Forelimb muscle (tissue), 1 donor: ENCODE measurements at regions not wholly inside any gene's neighbourhood (a gene's known extent, or its start where the extent isn't known, plus 50 kb on each side); places are given as distances from the start of the nearest gene placed in this dataset.

Experiments used
- DNase-seq: peaks from one replicate; pipeline ENCODE4 v3.0.0-alpha.2; 2013; ENCODE audit warnings: low read depth

GRCh38 chr2:173764094-173764493, 201.1 kb downstream of the SP3 start:
- no peak for DNase-seq

GRCh38 chr2:173766537-173767289, 198.5 kb downstream of the SP3 start:
- no peak for DNase-seq

- DNase-seq: no peak
These were observed 194.1 kb downstream of the SP3 start for GRCh38 chr2:173770947-173771678.

- no peak for DNase-seq
These were observed 193.0 kb downstream of the SP3 start for GRCh38 chr2:173772205-173772604.

- DNase-seq: no peak
These were observed 192.1 kb downstream of the SP3 start for GRCh38 chr2:173773076-173773475.

- no peak for DNase-seq
These were observed 189.7 kb downstream of the SP3 start for GRCh38 chr2:173775440-173775839.

- DNase-seq: no peak
These were observed 182.5 kb downstream of the SP3 start for GRCh38 chr2:173782681-173783080.

- no peak for DNase-seq
These were observed 181.8 kb downstream of the SP3 start for GRCh38 chr2:173783382-173783781.

- DNase-seq: no peak
These were observed 179.4 kb downstream of the SP3 start for GRCh38 chr2:173785813-173786212.

GRCh38 chr2:173791502-173791901, 173.7 kb downstream of the SP3 start:
- no peak for DNase-seq

GRCh38 chr2:173792166-173792565, 173.0 kb downstream of the SP3 start:
- DNase-seq: no peak

- DNase-seq: no peak
These were observed 172.4 kb downstream of the SP3 start for GRCh38 chr2:173792741-173793140.

GRCh38 chr2:173793709-173794565, 171.2 kb downstream of the SP3 start:
- no peak for DNase-seq

GRCh38 chr2:173797586-173798263, 167.4 kb downstream of the SP3 start:
- DNase-seq: no peak

- DNase-seq: no peak
These were observed 162.7 kb downstream of the SP3 start for GRCh38 chr2:173802518-173802917.

- DNase-seq: no peak
These were observed 161.7 kb downstream of the SP3 start for GRCh38 chr2:173803449-173803848.

GRCh38 chr2:173806761-173807160, 158.4 kb downstream of the SP3 start:
- DNase-seq: no peak

- no peak for DNase-seq
These were observed 156.5 kb downstream of the SP3 start for GRCh38 chr2:173808718-173809117.

GRCh38 chr2:173812321-173812720, 152.9 kb downstream of the SP3 start:
- DNase-seq: no peak

- DNase-seq: no peak
These were observed 150.9 kb downstream of the SP3 start for GRCh38 chr2:173814306-173814705.

GRCh38 chr2:173815772-173816171, 149.4 kb downstream of the SP3 start:
- no peak for DNase-seq

GRCh38 chr2:173817582-173817981, 147.6 kb downstream of the SP3 start:
- no peak for DNase-seq
